NCI-H2107 (cell line): ENCODE measurements at regions not wholly inside any gene's neighbourhood (a gene's known extent, or its start where the extent isn't known, plus 50 kb on each side); places are given as distances from the start of the nearest gene placed in this dataset.
"Not testable (repeated sequence)": the region's sequence is repeated elsewhere in the genome, so short reads cannot be mapped to it uniquely, and the experiment has no call there.

Experiments used
- DNase-seq: peaks from one replicate; lab custom pipeline; 2025; lab: John Stamatoyannopoulos, UW

GRCh38 chr2:49686291-49686690, 532.0 kb upstream of the FSHR start:
- DNase-seq, result no peak

GRCh38 chr2:49677227-49677626, 522.9 kb upstream of the FSHR start:
- no peak for DNase-seq

- no peak for DNase-seq
Observed at GRCh38 chr2:49664827-49665226, 510.5 kb upstream of the FSHR start.

- DNase-seq, result no peak
Observed at GRCh38 chr2:49661809-49662208, 507.5 kb upstream of the FSHR start.

GRCh38 chr2:49656853-49657252, 502.5 kb upstream of the FSHR start:
- no peak for DNase-seq

DNA sequence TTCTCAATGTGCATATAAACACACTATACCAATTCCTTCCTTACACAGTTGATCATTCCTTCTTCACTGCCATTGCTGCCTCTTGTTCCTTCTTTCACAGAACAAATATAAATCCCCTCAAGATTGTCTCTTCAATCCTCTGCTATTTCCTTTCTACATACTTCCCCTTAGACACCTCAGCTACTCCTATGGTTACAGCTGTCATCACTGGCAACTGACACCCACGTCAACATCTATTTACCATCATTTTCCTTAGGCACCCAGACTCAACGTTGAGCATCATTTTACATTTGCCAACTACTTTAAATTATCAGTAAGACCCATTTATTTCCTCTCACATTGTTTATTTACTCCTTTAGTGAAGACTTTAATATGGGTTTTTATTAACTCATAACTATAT, 488.8 kb upstream of the FSHR start:
- no peak for DNase-seq

GRCh38 chr2:49640630-49641029, 486.3 kb upstream of the FSHR start:
- no peak for DNase-seq

- no peak for DNase-seq
Observed at GRCh38 chr2:49621016-49621415, 466.7 kb upstream of the FSHR start.

DNA sequence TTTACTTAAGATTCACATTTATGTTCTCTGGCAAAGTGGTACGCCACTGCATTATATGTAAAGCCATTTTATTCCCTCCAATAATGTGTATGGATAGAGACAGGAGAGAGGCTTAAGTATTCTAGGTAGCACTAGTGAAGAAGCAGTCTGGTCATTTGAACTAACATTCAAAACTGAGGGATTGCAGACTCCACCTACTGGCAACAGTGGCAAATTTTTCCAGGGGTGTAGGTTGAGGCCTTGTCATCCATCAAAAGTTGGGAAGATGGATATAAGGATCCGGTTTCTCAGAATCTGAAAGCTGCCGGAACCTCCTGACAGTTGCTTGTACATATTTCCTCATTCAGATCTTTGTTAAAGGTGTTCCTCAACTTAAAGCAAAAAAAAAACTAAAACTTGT, 465.5 kb upstream of the FSHR start:
- DNase-seq, result no peak

GRCh38 chr2:49618491-49618890, 464.2 kb upstream of the FSHR start:
- no peak for DNase-seq

DNA sequence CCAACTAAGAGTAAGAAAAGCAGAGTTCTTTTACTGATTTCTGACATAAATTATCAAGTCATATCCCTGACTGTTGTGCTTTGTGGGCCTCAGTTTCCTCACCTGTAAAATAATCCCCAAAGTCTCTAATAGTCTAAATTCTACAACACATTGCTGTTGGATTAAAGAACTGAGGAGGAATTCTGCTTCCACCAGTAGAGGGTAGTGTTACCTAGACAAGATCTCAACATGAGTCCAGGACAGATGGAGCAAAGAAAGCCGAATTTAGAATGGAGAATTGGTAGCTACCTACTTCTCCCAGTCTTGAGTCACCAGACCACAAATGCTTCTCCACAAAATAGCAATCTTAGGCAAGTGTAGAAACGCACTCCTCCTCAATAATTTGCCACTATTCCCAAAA, 462.5 kb upstream of the FSHR start:
- peak; percentile 24 for DNase-seq

DNA sequence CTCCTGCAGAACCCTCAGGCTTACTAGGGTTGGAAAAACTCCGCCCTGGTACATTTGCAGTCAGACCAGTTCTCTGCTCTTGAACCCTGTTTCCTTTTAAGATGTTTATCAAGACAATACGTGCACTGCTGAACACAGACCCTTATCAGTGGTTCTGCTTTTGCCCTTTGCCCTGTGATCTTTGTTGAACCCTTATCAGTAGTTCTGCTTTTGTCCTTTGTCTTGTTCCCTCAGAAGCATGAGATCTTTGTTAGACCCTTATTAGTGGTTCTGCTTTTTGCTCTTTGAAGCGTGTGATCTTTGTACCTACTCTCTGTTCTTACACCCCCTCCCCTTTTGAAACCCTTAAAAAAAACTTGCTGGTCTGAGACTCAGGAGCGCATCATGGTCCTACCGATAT, 457.5 kb upstream of the FSHR start:
- not testable (repeated sequence) for DNase-seq

GRCh38 chr2:49600524-49600923, 446.2 kb upstream of the FSHR start:
- no peak for DNase-seq

DNA sequence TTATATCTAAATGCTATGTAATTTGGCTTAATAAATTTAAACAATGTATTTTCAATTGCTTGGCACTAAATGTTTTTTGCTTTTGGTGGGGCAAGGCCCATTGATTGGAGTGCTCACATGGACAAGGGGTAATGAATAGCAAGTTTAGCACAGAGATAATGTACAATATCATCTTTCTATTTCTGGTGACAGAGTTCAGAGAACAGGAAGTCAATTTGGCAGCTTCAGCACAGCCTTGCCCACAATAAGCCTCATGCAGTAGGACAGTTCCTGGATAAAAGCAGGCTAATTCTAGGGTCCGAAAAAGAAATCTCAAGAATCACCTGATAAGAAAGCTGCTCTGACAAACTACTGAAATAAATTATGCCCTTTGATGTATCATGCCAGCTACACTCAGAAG, 443.9 kb upstream of the FSHR start:
- no peak for DNase-seq

- no peak for DNase-seq
Observed at GRCh38 chr2:49585921-49586320, 431.6 kb upstream of the FSHR start.

GRCh38 chr2:49582946-49583345, 428.6 kb upstream of the FSHR start:
- no peak for DNase-seq

- no peak for DNase-seq
Observed at GRCh38 chr2:49577041-49577440, 422.7 kb upstream of the FSHR start.

GRCh38 chr2:49569176-49569575, 414.9 kb upstream of the FSHR start:
- no peak for DNase-seq

- no peak for DNase-seq
Observed at GRCh38 chr2:49567811-49568600, 413.7 kb upstream of the FSHR start.

GRCh38 chr2:49567021-49567420, 412.7 kb upstream of the FSHR start:
- no peak for DNase-seq

- DNase-seq, result no peak
Observed at GRCh38 chr2:49553658-49554057, 399.3 kb upstream of the FSHR start.

DNA sequence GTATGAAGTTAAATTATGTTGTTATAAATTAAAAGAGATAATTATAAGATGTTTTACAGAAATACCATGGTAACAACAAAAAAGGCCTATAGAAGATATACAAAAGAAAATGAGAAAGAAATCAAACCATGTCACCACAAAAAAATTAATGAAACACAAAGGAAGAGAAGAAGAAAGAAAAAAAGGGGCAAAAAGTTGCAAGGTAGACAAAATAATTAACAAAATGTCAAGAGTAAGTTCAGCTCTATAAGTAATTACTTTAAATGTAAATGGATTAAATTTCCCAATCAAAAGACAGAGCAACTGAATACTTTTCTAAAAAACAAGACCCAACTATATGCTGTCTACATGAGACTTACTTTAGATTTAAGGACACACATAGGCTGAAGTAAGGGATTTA, 378.4 kb upstream of the FSHR start:
- no peak for DNase-seq

DNA sequence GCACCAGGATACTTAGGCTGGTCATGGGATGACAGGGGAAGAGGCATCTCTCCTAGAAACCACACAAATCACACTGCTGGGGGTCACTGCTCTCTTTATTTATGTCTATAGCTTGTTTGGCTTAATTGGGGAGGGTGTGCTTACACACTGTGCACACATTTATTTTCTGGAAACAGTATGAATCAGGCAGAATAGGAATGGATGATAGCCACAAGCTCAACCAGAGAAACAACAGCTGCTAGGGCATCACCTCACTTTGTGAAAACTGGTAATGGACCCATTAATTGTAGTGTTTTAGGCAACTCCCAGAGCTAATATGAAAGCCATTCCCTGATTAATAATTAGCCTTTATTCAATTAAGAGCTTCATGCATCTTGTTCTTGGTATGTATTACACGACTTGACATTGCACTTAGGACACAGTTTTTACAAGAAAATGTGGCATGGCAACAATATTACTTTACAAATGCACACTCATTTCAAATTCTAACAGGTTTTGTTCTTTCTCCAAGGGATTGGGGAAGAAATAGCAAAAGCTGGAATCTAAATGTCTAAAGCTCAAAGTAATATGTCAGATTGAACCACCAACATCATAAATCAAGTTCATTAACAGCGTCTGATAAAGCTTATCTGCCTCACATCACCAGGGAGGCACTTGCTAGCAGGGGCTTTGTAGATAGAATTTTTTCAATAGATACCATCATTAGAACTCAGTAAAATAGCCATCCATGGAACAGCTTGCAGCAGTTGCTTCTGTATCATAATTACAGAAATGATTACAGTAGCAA, 361.9 kb upstream of the FSHR start:
- DNase-seq, result no peak

DNA sequence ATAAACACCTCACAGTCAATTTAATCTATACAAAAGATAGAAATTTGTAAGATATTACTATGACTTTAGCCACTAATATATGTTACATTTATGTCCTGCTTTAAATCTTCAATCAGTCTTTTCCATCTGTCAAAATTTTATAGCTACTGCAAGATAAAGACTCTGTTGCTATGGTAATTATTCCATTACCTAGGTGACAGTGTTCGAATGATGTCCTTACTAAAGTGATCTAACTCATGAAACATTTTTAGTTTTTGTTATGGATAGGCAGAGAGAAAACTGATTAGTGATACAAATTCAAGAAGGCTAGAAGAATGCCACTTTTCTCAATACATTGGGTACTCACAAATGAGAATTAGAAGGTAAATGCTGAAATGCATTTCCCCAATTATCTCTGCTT, 359.9 kb upstream of the FSHR start:
- DNase-seq, result no peak
